ENCODE measurements at regions not wholly inside any gene's neighbourhood (a gene's known extent, or its start where the extent isn't known, plus 50 kb on each side); places are given as distances from the start of the nearest gene placed in this dataset.

DNA sequence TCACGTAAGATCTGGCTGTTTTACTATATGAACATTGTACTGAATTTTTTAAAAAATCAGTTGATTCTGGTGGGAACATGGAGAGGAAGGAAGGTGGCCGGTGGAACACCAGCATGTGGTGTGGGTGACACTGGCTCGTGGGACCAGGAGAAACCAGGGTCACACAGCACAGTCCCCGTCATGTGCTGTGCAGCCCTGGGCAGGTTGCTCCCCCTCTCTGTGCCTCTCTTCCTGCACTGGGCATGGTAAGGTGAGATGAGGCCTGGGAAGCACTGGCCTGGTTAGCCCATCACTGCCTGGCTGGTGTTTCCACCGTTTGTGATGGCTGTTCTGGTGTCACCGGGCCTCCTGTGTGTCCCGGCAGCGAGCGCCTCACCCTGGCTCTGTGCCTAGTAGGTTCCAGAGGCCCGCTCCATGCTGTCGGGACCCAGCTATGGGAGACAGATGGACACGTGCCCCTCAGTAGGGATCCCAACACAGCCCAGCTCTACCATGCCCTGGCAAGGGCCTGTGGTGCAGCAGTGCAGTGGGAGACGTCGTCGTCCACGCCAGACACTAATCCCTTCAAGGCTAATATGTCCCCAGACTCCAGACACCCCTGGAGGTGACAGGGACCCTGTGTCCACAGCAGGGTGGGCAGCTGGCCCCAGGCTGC, 88.2 kb upstream of the LINC01488 start:
- no peak for DNase-seq (ENCODE audit: unreplicated experiment)
- no peak overlapping the region for H3K4me3 Mint-ChIP-seq (ENCODE audit: unreplicated experiment)
- no peaks in the 10 kb centered on the region for H3K27me3 Mint-ChIP-seq (ENCODE audit: insufficient read depth, unreplicated experiment)
- ChIA-PET CTCF (interaction anchor here (0.6 kb wide), 2 partner anchors 282 to 292 kb away, joined by 3 read pairs; partner anchors contain the start of gene LTO1), POLR2A (no interaction called here)
- intact Hi-C loops (cut with micrococcal nuclease), result no loop called here
- H3K4me1 Mint-ChIP-seq (ENCODE audit: insufficient read depth, unreplicated experiment), result peaks cover 2% of the 10 kb centered on the region
- peaks cover 7% of the 10 kb centered on the region for H3K9me3 Mint-ChIP-seq (ENCODE audit: unreplicated experiment)
- no TSS peak for BruUV-seq (replicated peaks)
- H3K27ac Mint-ChIP-seq (ENCODE audit: low read depth, unreplicated experiment), result no peak overlapping the region
- H3K36me3 Mint-ChIP-seq (ENCODE audit: insufficient read depth, unreplicated experiment), result no peaks in the 10 kb centered on the region
- TF ChIP-seq, protein P1, sequence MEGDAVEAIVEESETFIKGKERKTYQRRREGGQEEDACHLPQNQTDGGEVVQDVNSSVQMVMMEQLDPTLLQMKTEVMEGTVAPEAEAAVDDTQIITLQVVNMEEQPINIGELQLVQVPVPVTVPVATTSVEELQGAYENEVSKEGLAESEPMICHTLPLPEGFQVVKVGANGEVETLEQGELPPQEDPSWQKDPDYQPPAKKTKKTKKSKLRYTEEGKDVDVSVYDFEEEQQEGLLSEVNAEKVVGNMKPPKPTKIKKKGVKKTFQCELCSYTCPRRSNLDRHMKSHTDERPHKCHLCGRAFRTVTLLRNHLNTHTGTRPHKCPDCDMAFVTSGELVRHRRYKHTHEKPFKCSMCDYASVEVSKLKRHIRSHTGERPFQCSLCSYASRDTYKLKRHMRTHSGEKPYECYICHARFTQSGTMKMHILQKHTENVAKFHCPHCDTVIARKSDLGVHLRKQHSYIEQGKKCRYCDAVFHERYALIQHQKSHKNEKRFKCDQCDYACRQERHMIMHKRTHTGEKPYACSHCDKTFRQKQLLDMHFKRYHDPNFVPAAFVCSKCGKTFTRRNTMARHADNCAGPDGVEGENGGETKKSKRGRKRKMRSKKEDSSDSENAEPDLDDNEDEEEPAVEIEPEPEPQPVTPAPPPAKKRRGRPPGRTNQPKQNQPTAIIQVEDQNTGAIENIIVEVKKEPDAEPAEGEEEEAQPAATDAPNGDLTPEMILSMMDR (IDR thresholded peaks at IDR 0.05; ENCODE audit: unreplicated experiment), result no peak

DNA sequence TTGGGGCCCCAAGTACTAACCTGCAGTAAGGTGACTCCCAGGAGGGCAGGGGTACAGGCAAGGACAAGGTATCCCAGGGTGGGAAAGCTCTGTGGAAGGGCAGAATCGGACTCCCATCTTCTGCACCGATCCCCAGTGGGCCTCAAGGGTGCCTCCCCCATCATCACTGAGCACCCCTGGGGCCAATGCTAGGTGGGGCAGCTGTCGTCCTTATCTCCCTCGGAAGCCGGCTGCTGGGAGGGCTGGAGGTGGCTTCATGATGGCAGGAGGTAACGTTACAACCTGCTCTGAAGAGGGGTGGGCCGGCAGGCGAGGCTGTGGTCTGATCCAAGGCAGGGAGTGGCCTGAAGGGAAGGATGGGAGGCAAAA, 87.6 kb upstream of the LINC01488 start:
- POLR2A ChIA-PET, result no interaction called here
- CTCF ChIA-PET, result interaction anchor here (0.6 kb wide), 2 partner anchors 281 to 292 kb away, joined by 3 read pairs; partner anchors contain the start of gene LTO1
- intact Hi-C loops (cut with micrococcal nuclease), result no loop called here
- TF ChIP-seq, protein P1 (IDR thresholded peaks at IDR 0.05; ENCODE audit: unreplicated experiment), result no peak
- Mint-ChIP-seq H3K27me3 (ENCODE audit: insufficient read depth, unreplicated experiment) (no peaks in the 10 kb centered on the region), H3K4me3 (ENCODE audit: unreplicated experiment) (no peak overlapping the region), H3K4me1 (ENCODE audit: insufficient read depth, unreplicated experiment) (peaks cover 7% of the 10 kb centered on the region), H3K9me3 (ENCODE audit: unreplicated experiment) (peaks cover 1% of the 10 kb centered on the region), H3K27ac (ENCODE audit: low read depth, unreplicated experiment) (no peak overlapping the region), H3K36me3 (ENCODE audit: insufficient read depth, unreplicated experiment) (no peaks in the 10 kb centered on the region)
- no TSS peak for BruUV-seq (replicated peaks)
- no peak for DNase-seq (ENCODE audit: unreplicated experiment)

DNA sequence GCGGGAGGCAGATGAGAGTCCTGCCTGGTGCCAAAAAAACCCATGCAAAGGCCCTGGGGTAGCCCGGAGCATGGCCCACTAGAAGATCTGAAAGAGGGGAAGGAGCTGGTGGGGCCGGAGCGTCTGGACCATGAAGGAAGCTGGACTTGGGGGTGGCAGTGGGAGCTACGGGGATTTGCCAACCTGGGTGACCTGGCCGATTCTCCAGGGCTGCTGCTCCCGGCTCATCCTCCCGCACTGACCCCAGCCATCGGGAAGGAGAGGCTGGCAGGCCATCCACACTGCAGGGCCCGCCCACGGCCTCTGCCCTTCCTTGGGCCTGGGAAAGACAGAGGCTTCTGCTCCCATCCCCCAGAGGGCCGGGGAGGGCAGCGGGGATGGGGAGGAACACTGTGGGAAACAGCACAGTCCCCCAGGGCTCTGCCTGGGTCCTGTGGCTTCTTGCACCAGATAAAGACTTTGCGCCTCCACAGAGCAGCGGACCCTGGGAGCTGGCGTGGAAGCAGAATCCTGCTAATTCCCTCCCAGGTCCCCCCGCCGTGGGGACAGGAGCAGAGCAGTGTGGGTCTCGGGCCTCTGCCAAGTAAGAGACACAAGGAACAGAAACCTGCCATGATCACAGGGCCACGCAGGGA, 87.1 kb upstream of the LINC01488 start:
- no TSS peak for BruUV-seq (replicated peaks)
- H3K27me3 Mint-ChIP-seq (ENCODE audit: insufficient read depth, unreplicated experiment), result no peaks in the 10 kb centered on the region
- H3K4me1 Mint-ChIP-seq (ENCODE audit: insufficient read depth, unreplicated experiment), result peaks cover 7% of the 10 kb centered on the region
- no peak overlapping the region for H3K4me3 Mint-ChIP-seq (ENCODE audit: unreplicated experiment)
- CTCF ChIA-PET, result interaction anchor here (0.6 kb wide), 1 partner anchor 281 kb away, joined by 3 read pairs; the partner anchor contains the start of gene LTO1
- intact Hi-C loops (cut with micrococcal nuclease), result no loop called here
- no peak for DNase-seq (ENCODE audit: unreplicated experiment)
- TF ChIP-seq, protein P1 (IDR thresholded peaks at IDR 0.05; ENCODE audit: unreplicated experiment), result no peak
- no peak overlapping the region for H3K27ac Mint-ChIP-seq (ENCODE audit: low read depth, unreplicated experiment)
- no peaks in the 10 kb centered on the region for H3K36me3 Mint-ChIP-seq (ENCODE audit: insufficient read depth, unreplicated experiment)
- no peaks in the 10 kb centered on the region for H3K9me3 Mint-ChIP-seq (ENCODE audit: unreplicated experiment)
- POLR2A ChIA-PET, result no interaction called here

DNA sequence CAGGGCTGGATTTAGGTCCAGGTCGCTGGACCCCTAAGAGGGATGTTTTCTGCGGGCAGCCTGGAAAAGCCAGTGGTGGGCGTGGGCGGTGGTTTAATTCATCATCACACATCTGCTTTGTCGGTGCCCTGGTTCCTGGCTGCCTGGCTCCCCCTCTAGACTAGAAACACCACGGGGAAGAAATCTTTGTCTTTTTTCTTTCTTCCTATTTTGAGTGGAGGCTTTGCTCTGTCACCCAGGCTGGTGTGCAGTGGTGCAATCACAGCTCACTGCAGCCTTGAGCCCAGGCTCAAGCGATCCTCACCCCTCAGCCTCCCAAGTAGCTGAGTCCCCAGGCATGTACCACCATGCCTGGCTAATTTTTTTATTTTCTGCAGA, 86.6 kb upstream of the LINC01488 start:
- TF ChIP-seq, protein P1 (IDR thresholded peaks at IDR 0.05; ENCODE audit: unreplicated experiment), result no peak
- Mint-ChIP-seq H3K27ac (ENCODE audit: low read depth, unreplicated experiment) (no peak overlapping the region), H3K9me3 (ENCODE audit: unreplicated experiment) (no peaks in the 10 kb centered on the region), H3K4me3 (ENCODE audit: unreplicated experiment) (no peak overlapping the region), H3K36me3 (ENCODE audit: insufficient read depth, unreplicated experiment) (no peaks in the 10 kb centered on the region), H3K4me1 (ENCODE audit: insufficient read depth, unreplicated experiment) (peaks cover 7% of the 10 kb centered on the region), H3K27me3 (ENCODE audit: insufficient read depth, unreplicated experiment) (no peaks in the 10 kb centered on the region)
- no peak for DNase-seq (ENCODE audit: unreplicated experiment)
- intact Hi-C loops (cut with micrococcal nuclease), result no loop called here
- ChIA-PET CTCF (no interaction called here), POLR2A (no interaction called here)
- BruUV-seq (replicated peaks), result no TSS peak

Data from MCF 10A (cell line).